ENCODE measurements at regions not wholly inside any gene's neighbourhood (a gene's known extent, or its start where the extent isn't known, plus 50 kb on each side); places are given as distances from the start of the nearest gene placed in this dataset.
"Not testable (repeated sequence)": the region's sequence is repeated elsewhere in the genome, so short reads cannot be mapped to it uniquely, and the experiment has no call there.

DNA sequence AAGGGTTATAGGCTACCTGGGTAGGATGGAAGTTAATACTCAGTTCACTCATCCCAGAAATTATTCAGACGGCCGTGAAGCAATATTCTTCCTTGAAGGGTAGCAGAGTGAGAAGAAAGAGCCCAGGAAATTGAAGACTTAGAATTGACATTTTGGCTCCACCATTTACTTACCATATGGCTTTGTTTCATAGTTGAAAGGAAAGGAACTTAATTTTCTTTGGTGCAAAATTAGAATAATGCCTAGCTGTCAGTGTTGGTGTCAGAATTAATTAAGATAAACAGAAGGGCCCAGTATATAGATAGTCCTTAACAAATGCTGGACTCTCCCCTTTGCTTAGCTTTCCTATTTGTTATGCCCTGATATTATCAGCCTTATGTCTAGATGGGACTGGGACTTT is 263.2 kb downstream of the KCNJ3 start:
- ChIA-PET CTCF (no interaction called here), POLR2A (no interaction called here)

GRCh38 chr2:154960802-154961583 is 262.5 kb downstream of the KCNJ3 start:
- no peak overlapping the region for H3K4me3 Mint-ChIP-seq (ENCODE audit: unreplicated experiment)

More for the DNA sequence above, 263.2 kb downstream of the KCNJ3 start:
- no peak for DNase-seq
- no peak overlapping the region for H3K4me3 Mint-ChIP-seq (ENCODE audit: unreplicated experiment)
- intact Hi-C loops (cut with micrococcal nuclease; ENCODE audit: unreplicated experiment), result no loop called here
- Histone ChIP-seq H3K9me3 (no peaks in the 10 kb centered on the region; the same call in 1 of the 2 replicates), H3K4me3 (ENCODE audit: low read depth, low read length) (no peak overlapping the region), H3K27me3 (replicated peaks; ENCODE audit: control insufficient read depth, insufficient read depth, low read length) (no peaks in the 10 kb centered on the region), H3K36me3 (ENCODE audit: control insufficient read depth, insufficient read depth, low read length) (no peaks in the 10 kb centered on the region), H3K4me1 (no peaks in the 10 kb centered on the region)
- no TSS peak for BruUV-seq (replicated peaks)
- TF ChIP-seq CTCF (IDR thresholded peaks at IDR 0.05; ENCODE audit: insufficient read depth in 1 of 2, low read depth in 1 of 2, low read length in 1 of 2, severe bottlenecking in 1 of 2, unreplicated experiment in 1 of 2), result no peak
- peaks cover 11% of the 10 kb centered on the region for H3K27me3 Mint-ChIP-seq (ENCODE audit: insufficient read depth, unreplicated experiment)
- H3K36me3 Mint-ChIP-seq (ENCODE audit: insufficient read depth, unreplicated experiment), result no peaks in the 10 kb centered on the region
- H3K27ac Mint-ChIP-seq (ENCODE audit: unreplicated experiment), result no peak overlapping the region
- H3K9me3 Mint-ChIP-seq (ENCODE audit: unreplicated experiment), result no peaks in the 10 kb centered on the region
- H3K4me1 Mint-ChIP-seq (ENCODE audit: low read depth, unreplicated experiment), result no peaks in the 10 kb centered on the region

DNA sequence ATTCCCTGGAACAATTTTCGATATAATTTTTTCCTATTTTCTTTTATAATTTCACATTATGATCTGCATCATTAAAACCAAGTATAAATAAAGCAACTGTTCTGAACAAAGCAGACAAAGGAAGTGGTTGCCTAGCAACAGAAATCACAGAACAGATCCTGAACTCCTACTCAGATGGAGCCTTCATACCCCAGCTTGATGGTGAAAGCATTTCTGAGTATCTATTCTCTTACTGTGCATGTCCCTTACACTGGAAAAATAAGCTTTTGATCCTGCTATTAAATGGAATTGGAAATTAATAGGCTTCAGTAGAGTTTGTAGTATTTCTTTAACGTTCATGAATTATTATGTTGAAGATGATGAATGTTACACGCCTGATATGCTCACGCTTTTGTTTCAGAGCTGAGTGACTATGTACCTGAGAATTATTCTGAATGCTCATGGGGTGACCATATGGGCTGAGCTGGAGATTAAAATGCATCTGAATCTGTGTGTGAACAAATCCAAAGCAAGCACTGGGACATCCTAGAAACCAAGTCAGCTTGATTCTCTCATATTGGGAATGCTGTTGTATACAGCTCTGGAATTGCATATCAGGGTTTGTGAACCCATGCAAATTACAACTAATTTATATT is 254.0 kb downstream of the KCNJ3 start:
- Mint-ChIP-seq H3K27ac (ENCODE audit: unreplicated experiment) (no peak overlapping the region), H3K9me3 (ENCODE audit: unreplicated experiment) (no peaks in the 10 kb centered on the region), H3K27me3 (ENCODE audit: insufficient read depth, unreplicated experiment) (peaks cover 2% of the 10 kb centered on the region), H3K4me1 (ENCODE audit: low read depth, unreplicated experiment) (no peaks in the 10 kb centered on the region), H3K36me3 (ENCODE audit: insufficient read depth, unreplicated experiment) (no peaks in the 10 kb centered on the region), H3K4me3 (ENCODE audit: unreplicated experiment) (no peak overlapping the region)
- no peaks in the 10 kb centered on the region for H3K9me3 ChIP-seq
- CTCF ChIA-PET, result no interaction called here
- no peak for TF ChIP-seq CTCF (IDR thresholded peaks at IDR 0.05; ENCODE audit: insufficient read depth in 1 of 2, low read depth in 1 of 2, low read length in 1 of 2, severe bottlenecking in 1 of 2, unreplicated experiment in 1 of 2)
- no peak for DNase-seq
- H3K4me1 ChIP-seq, result no peaks in the 10 kb centered on the region
- intact Hi-C loops (cut with micrococcal nuclease; ENCODE audit: unreplicated experiment), result no loop called here
- H3K4me3 ChIP-seq (ENCODE audit: low read depth, low read length), result no peak overlapping the region
- no peaks in the 10 kb centered on the region for H3K27me3 ChIP-seq (replicated peaks; ENCODE audit: control insufficient read depth, insufficient read depth, low read length)
- H3K36me3 ChIP-seq (ENCODE audit: control insufficient read depth, insufficient read depth, low read length), result no peaks in the 10 kb centered on the region
- BruUV-seq (replicated peaks), result no TSS peak
- POLR2A ChIA-PET, result no interaction called here

More at GRCh38 chr2:154960802-154961583, 262.5 kb downstream of the KCNJ3 start:
- no peak for DNase-seq
- intact Hi-C loops (cut with micrococcal nuclease; ENCODE audit: unreplicated experiment), result no loop called here
- ChIA-PET CTCF (no interaction called here), POLR2A (no interaction called here)
- no peak overlapping the region for H3K4me3 ChIP-seq (ENCODE audit: low read depth, low read length)
- BruUV-seq (replicated peaks), result no TSS peak
- no peaks in the 10 kb centered on the region for H3K4me1 ChIP-seq
- no peaks in the 10 kb centered on the region; the same call in 1 of the 2 replicates for H3K9me3 ChIP-seq
- Mint-ChIP-seq H3K36me3 (ENCODE audit: insufficient read depth, unreplicated experiment) (no peaks in the 10 kb centered on the region), H3K9me3 (ENCODE audit: unreplicated experiment) (no peaks in the 10 kb centered on the region), H3K27ac (ENCODE audit: unreplicated experiment) (no peak overlapping the region), H3K27me3 (ENCODE audit: insufficient read depth, unreplicated experiment) (peaks cover 7% of the 10 kb centered on the region), H3K4me1 (ENCODE audit: low read depth, unreplicated experiment) (no peaks in the 10 kb centered on the region)
- TF ChIP-seq CTCF (IDR thresholded peaks at IDR 0.05; ENCODE audit: insufficient read depth in 1 of 2, low read depth in 1 of 2, low read length in 1 of 2, severe bottlenecking in 1 of 2, unreplicated experiment in 1 of 2), result no peak
- no peaks in the 10 kb centered on the region for H3K36me3 ChIP-seq (ENCODE audit: control insufficient read depth, insufficient read depth, low read length)
- H3K27me3 ChIP-seq (replicated peaks; ENCODE audit: control insufficient read depth, insufficient read depth, low read length), result no peaks in the 10 kb centered on the region

DNA sequence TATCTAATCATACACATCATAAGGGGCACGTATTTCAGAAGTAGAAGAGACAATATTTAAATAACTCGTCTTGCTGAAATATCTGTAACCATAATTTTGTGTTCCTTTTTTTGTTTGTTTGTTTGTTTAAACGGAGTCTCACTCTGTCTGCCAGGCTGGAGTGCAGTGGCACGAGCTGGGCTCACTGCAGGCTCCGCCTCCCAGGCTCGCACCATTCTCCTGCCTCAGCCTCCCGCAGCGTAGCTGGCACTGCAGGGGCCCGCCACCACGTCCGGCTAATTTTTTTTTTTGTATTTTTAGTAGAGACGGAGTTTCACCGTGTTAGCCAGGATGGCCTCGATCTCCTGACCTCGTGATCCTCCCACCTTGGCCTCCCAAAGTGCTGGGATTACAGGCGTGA is 248.9 kb downstream of the KCNJ3 start:
- H3K27ac Mint-ChIP-seq (ENCODE audit: unreplicated experiment); POLR2A ChIA-PET; H3K9me3 ChIP-seq; BruUV-seq (replicated peaks); H3K27me3 ChIP-seq (replicated peaks; ENCODE audit: control insufficient read depth, insufficient read depth, low read length); intact Hi-C loops (cut with micrococcal nuclease; ENCODE audit: unreplicated experiment); H3K4me1 ChIP-seq; H3K36me3 Mint-ChIP-seq (ENCODE audit: insufficient read depth, unreplicated experiment); DNase-seq; H3K4me1 Mint-ChIP-seq (ENCODE audit: low read depth, unreplicated experiment); H3K9me3 Mint-ChIP-seq (ENCODE audit: unreplicated experiment); H3K27me3 Mint-ChIP-seq (ENCODE audit: insufficient read depth, unreplicated experiment); H3K4me3 Mint-ChIP-seq (ENCODE audit: unreplicated experiment); CTCF ChIA-PET; H3K4me3 ChIP-seq (ENCODE audit: low read depth, low read length); H3K36me3 ChIP-seq (ENCODE audit: control insufficient read depth, insufficient read depth, low read length): not testable (repeated sequence)

Measured in Caco-2 (cell line).